Left lung (tissue), 4 donors: ENCODE measurements at regions not wholly inside any gene's neighbourhood (a gene's known extent, or its start where the extent isn't known, plus 50 kb on each side); places are given as distances from the start of the nearest gene placed in this dataset.
A peak's percentile ranks its signal among the peaks of the same experiment; 100 is the strongest.

Experiments used
- ATAC-seq: fragments of 200-7000 bp; cut with Tn5 transposase; one replicate; pipeline ENCODE4 v1.9.1; 2020; ENCODE audit warnings: moderate library complexity
- DNase-seq, 4 donors: peaks; one replicate each; pipeline ENCODE4 v3.0.0-alpha.2; 2013 to 2020
- H3K27ac ChIP-seq, 2 donors: fragments of 200-600 bp; sonication (generic) in 1 of 2; one replicate each; pipeline versions ENCODE4 v1.5.0 to v1.8.0; 2020 to 2021
- H3K27me3 ChIP-seq, 2 donors: fragments of 200-600 bp; sonication (generic) in 1 of 2; one replicate each; pipeline versions ENCODE4 v1.5.0 to v1.8.0; 2020 to 2021
- H3K36me3 ChIP-seq, 2 donors: fragments of 200-600 bp; sonication (generic) in 1 of 2; one replicate each; pipeline versions ENCODE4 v1.5.0 to v1.8.0; 2020 to 2021
- H3K4me1 ChIP-seq, 2 donors: fragments of 200-600 bp; one replicate each; pipeline ENCODE4 v1.8.0; 2021
- H3K4me3 ChIP-seq, 2 donors: fragments of 200-600 bp; sonication (generic) in 1 of 2; one replicate each; pipeline versions ENCODE4 v1.5.0 to v1.8.0; 2020 to 2021; ENCODE audit warnings: mild to moderate bottlenecking in 1 of 2
- H3K9me3 ChIP-seq, 2 donors: fragments of 200-600 bp; sonication (generic) in 1 of 2; one replicate each; pipeline versions ENCODE4 v1.5.0 to v1.8.0; 2020 to 2021
- CTCF ChIP-seq, 2 donors: fragments of 200-600 bp; sonication (generic) in 1 of 2; IDR thresholded peaks; one replicate each; pipeline versions ENCODE4 v1.5.0 to v1.8.0; 2021; ENCODE audit warnings: antibody characterized with exemption in 2 of 2
- intact Hi-C, 2 donors: fragments of 100-400 bp; cut with DNase I; formaldehyde crosslinking; loops; one replicate each; pipeline versions ENCODE4 v1.11.2 to v1.14.2; 2022
- donor health status: DM: no; HTN: yes; CAD: no.
- donor health status: DM: no; HTN: no; CAD: no.

GRCh38 chr10:33067917-33068316 is 109.9 kb upstream of the ITGB1 start:
- ATAC-seq (no peak), DNase-seq (no peak)
- intact Hi-C loops: no loop called here
- Histone ChIP-seq H3K36me3 (no peaks in the 10 kb centered on the region), H3K27ac (no peak overlapping the region), H3K9me3 (no peaks in the 10 kb centered on the region), H3K4me1 (no peaks in the 10 kb centered on the region), H3K4me3 (no peak overlapping the region), H3K27me3 (no peaks in the 10 kb centered on the region)
- TF ChIP-seq CTCF (IDR thresholded peaks at IDR 0.05): no peak

- intact Hi-C loops: no loop called here
- Histone ChIP-seq H3K36me3 (no peaks in the 10 kb centered on the region), H3K4me1 (no peaks in the 10 kb centered on the region), H3K27ac (no peak overlapping the region), H3K4me3 (no peak overlapping the region), H3K27me3 (no peaks in the 10 kb centered on the region), H3K9me3 (no peaks in the 10 kb centered on the region)
- ATAC-seq (no peak), DNase-seq (no peak)
- no peak for TF ChIP-seq CTCF (IDR thresholded peaks at IDR 0.05)
Observed at GRCh38 chr10:33067481-33067880, 109.5 kb upstream of the ITGB1 start.

- H3K27ac ChIP-seq: no peak overlapping the region
- H3K4me1 ChIP-seq: no peaks in the 10 kb centered on the region
- no peak for ATAC-seq
- no peak overlapping the region for H3K4me3 ChIP-seq
- H3K36me3 ChIP-seq: no peaks in the 10 kb centered on the region
- intact Hi-C loops: no loop called here
- no peak for DNase-seq
- H3K27me3 ChIP-seq: no peaks in the 10 kb centered on the region
- H3K9me3 ChIP-seq: no peaks in the 10 kb centered on the region
- peak in 1 of 2 donors; percentile 11 for TF ChIP-seq CTCF (IDR thresholded peaks at IDR 0.05)
Observed at GRCh38 chr10:33066558-33067236, 108.7 kb upstream of the ITGB1 start.

- no peaks in the 10 kb centered on the region for H3K27me3 ChIP-seq
Observed at GRCh38 chr10:33065111-33065510, 107.1 kb upstream of the ITGB1 start.

GRCh38 chr10:33064706-33065105 is 106.7 kb upstream of the ITGB1 start:
- H3K36me3 ChIP-seq: no peaks in the 10 kb centered on the region
- DNase-seq (no peak), ATAC-seq (no peak)
- H3K4me1 ChIP-seq: no peaks in the 10 kb centered on the region
- intact Hi-C loops: no loop called here
- no peaks in the 10 kb centered on the region for H3K9me3 ChIP-seq
- H3K4me3 ChIP-seq: no peak overlapping the region
- no peaks in the 10 kb centered on the region for H3K27me3 ChIP-seq
- TF ChIP-seq CTCF (IDR thresholded peaks at IDR 0.05): no peak
- no peak overlapping the region for H3K27ac ChIP-seq

More at GRCh38 chr10:33065111-33065510, 107.1 kb upstream of the ITGB1 start:
- Histone ChIP-seq H3K36me3 (no peaks in the 10 kb centered on the region), H3K4me1 (no peaks in the 10 kb centered on the region), H3K9me3 (no peaks in the 10 kb centered on the region), H3K27ac (no peak overlapping the region), H3K4me3 (no peak overlapping the region)
- no peak for TF ChIP-seq CTCF (IDR thresholded peaks at IDR 0.05)
- intact Hi-C loops: no loop called here
- ATAC-seq: no peak
- DNase-seq: no peak
